Left colon (tissue), 2 donors: ENCODE measurements at regions not wholly inside any gene's neighbourhood (a gene's known extent, or its start where the extent isn't known, plus 50 kb on each side); places are given as distances from the start of the nearest gene placed in this dataset.

Experiments used
- ATAC-seq: fragments of 200-7000 bp; cut with Tn5 transposase; one replicate; pipeline ENCODE4 v1.9.1; 2020; ENCODE audit warnings: mild to moderate bottlenecking, moderate library complexity
- DNase-seq, 2 donors: peaks; one replicate each; pipeline ENCODE4 v3.0.0-alpha.2; 2020
- intact Hi-C, 2 donors: fragments of 100-400 bp; cut with DNase I in 1 of 2; cut with micrococcal nuclease in 1 of 2; formaldehyde crosslinking; loops; one replicate each; pipeline versions ENCODE4 v1.11.2 to v1.14.0; 2022; cut with DNase I, micrococcal nuclease
- donor health status: DM: no; HTN: no; CAD: no.
- donor health status: DM: yes; HTN: yes; CAD: no.

- intact Hi-C loops: no loop called here
- DNase-seq (no peak), ATAC-seq (no peak)
Measured at GRCh38 chr3:174387736-174388135, 471.4 kb upstream of the NAALADL2 start.

DNA sequence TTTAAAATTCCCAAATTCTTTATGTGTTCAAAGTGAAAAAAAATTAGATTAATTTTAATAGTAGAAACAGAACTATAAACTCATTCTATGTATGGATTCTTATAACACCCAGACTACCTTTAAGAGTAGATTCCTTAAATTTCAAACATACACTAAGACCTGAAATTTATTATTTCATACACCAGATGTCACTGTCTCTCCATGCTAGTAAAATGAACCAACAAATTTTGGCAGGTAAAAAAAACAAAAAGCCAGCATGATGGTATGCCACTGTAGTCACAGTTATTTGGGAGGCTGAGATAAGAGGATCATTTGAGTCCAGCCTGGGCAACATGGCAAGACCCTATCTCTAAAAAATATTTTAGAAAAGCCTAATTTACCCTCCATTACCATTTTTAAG lies 461.3 kb upstream of the NAALADL2 start:
- ATAC-seq (peak; percentile 50), DNase-seq (no peak)
- intact Hi-C loops: no loop called here

DNA sequence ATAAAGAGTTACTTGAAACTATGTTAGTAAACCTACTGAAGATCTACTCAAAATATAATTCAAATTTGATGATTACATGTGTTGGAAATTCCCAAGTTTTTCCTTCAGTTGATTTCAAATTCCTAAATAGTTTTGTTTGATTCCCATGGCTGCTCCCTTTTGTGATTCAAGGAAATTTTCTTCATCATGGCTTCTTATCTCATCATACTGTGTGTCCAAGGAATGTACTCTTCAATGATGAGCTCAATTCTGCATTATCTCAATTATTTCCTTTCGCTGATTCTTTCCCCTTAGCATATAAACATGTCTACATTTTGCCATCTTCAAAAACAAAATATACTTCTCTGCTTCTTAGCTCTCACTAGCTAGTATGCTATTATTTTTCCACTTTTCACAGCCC lies 460.4 kb upstream of the NAALADL2 start:
- intact Hi-C loops: no loop called here
- DNase-seq (no peak), ATAC-seq (no peak)

GRCh38 chr3:174403831-174404230 lies 455.3 kb upstream of the NAALADL2 start:
- intact Hi-C loops: no loop called here

DNA sequence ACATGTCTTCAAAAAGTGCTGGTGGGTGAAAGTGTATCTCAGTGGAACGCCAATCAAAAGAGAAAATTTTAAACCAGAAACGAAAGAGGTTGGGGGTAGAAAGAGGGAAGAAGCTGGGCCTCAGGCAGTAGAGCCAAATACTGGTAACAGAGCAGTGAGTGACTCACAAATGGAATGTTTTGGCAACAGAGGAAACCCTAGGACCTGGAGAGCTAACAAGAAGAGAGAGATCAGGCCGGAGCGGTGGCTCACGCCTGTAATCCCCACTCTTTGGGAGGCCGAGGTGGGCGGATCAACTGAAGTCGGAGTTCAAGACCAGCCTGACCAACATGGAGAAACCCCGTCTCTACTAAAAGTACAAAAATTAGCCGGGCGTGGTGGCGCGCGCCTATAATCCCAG lies 450.8 kb upstream of the NAALADL2 start:
- no peak for DNase-seq
- intact Hi-C loops: no loop called here
- ATAC-seq: no peak

More at GRCh38 chr3:174403831-174404230, 455.3 kb upstream of the NAALADL2 start:
- no peak for DNase-seq
- ATAC-seq: no peak

GRCh38 chr3:174409086-174409743 lies 449.9 kb upstream of the NAALADL2 start:
- DNase-seq: no peak
- ATAC-seq: no peak
- intact Hi-C loops: no loop called here

GRCh38 chr3:174413062-174413912 lies 445.8 kb upstream of the NAALADL2 start:
- DNase-seq: no peak
- intact Hi-C loops: no loop called here
- no peak for ATAC-seq

- intact Hi-C loops: no loop called here
- DNase-seq (no peak), ATAC-seq (no peak)
Measured at GRCh38 chr3:174414902-174415301, 444.2 kb upstream of the NAALADL2 start.

- no peak for DNase-seq
- ATAC-seq: no peak
- intact Hi-C loops: no loop called here
Measured at GRCh38 chr3:174417573-174417972, 441.6 kb upstream of the NAALADL2 start.

DNA sequence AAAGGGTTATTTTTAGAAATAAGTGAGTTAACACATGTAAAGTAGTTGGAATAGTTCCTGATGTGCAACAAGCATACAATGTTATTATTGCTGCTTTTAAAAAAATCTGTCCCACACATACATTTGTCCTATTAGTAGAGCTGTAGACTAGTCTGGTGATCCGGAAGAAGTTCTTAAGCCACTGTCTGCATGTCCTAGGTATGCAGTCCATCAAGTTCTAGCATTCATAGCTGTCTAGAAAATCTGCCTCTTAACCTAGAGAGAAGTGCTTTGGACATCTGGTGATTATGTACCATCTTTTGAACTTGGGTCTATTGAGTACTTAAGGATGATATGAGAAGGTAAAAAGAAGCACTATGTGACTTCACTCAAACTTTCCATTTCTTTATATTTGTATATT lies 439.9 kb upstream of the NAALADL2 start:
- no peak for ATAC-seq
- intact Hi-C loops: no loop called here
- DNase-seq: no peak

DNA sequence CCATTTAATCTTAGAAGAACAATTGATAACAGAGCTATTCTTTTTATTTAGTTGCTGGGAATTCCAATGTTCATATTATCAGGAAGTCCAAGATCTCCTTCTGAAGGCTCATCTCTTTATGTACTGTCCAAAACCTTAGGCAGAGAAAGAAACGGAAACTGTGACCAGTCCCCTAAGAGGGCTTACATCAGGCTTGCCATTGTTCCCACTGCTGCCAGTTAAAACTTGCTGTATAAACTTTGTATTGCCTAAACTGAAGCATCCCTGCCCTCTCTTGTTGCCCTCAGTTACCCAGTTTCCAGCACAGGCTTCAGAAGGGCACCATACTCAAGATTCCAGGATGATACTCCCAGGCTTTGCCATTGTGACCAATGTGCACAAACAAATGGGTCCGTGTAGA lies 435.2 kb upstream of the NAALADL2 start:
- intact Hi-C loops: no loop called here
- ATAC-seq: no peak

DNA sequence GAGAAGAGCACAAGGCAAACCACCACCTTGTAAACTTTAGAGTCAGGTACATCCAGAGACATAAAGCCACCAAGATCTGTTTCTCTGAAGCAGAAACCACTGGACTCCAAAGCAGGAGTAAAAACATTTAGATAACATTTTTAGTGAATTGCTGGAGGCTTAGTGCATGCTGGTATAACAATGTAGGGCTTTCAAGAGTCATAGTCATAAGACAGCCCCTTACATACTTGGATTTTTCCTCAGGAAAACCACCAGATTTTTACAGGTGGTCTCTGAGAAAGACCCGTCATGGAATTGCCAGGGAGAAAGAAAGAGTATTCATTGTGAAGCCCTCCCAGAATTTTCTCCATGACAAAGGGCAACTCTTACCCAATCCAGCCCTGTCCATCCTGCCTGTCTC lies 434.5 kb upstream of the NAALADL2 start:
- intact Hi-C loops: no loop called here
- ATAC-seq (no peak), DNase-seq (no peak)

More for the DNA sequence above, 435.2 kb upstream of the NAALADL2 start:
- no peak for DNase-seq

- intact Hi-C loops: no loop called here
- ATAC-seq: no peak
- no peak for DNase-seq
Measured at GRCh38 chr3:174425422-174425821, 433.7 kb upstream of the NAALADL2 start.

DNA sequence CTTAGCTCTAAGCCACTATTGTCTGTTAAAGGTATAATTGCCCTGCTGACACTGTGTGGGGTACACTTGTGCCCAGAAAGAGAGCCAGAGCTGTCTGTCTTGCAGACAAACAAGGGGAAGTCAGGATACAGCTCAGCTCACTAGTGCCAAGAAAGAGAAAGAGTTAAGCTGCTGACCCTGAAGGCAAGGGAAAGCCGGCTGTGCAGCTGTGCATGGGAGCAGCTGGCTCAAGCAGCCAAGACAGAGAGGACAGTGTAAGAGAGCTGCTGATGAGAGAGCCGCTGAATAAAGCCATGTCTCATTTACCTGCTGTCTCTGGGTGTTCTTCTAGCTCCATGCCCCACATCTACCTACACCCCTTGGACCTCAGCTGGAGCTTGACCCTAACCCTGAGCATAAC lies 428.1 kb upstream of the NAALADL2 start:
- DNase-seq (no peak), ATAC-seq (no peak)
- intact Hi-C loops: no loop called here

- ATAC-seq (no peak), DNase-seq (no peak)
- intact Hi-C loops: no loop called here
Measured at GRCh38 chr3:174431717-174432116, 427.4 kb upstream of the NAALADL2 start.

- DNase-seq (no peak), ATAC-seq (no peak)
- intact Hi-C loops: no loop called here
Measured at GRCh38 chr3:174436367-174436766, 422.8 kb upstream of the NAALADL2 start.

GRCh38 chr3:174438501-174439145 lies 420.5 kb upstream of the NAALADL2 start:
- ATAC-seq (peak; percentile 38), DNase-seq (no peak)
- intact Hi-C loops: no loop called here

GRCh38 chr3:174439331-174440252 lies 419.5 kb upstream of the NAALADL2 start:
- peak in 1 of 2 donors; percentile 29 for DNase-seq
- ATAC-seq: peak; percentile 4
- intact Hi-C loops: no loop called here

DNA sequence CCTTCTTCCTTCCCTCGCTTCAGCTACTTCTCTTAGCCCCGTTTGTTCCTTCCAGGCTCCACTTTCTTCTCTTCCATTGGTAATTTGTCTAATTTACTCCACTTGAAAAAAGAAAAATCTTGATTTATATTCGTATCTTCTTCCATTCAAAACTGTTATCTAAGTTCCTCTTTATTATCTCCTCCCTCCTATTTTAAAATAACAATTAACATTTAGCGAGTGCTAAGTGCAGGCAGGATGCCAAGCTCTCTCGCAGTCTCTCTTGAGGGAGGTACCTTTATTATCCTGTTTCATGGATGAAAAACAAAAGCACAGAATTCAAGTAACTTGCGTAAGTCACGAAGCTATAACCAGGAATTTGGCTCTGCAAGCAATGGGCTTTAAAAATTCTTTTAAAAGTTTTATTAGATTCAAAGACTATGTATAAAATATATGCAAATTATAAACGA lies 418.9 kb upstream of the NAALADL2 start:
- no peak for ATAC-seq
- intact Hi-C loops: no loop called here
- peak; percentile 31 to 34 for DNase-seq
